ENCODE measurements at regions not wholly inside any gene's neighbourhood (a gene's known extent, or its start where the extent isn't known, plus 50 kb on each side); places are given as distances from the start of the nearest gene placed in this dataset.

GRCh38 chr14:61891810-61892209 is 129.6 kb downstream of the SNAPC1 start:
- FAIRE-seq (no peak), DNase-seq (ENCODE audit: insufficient read length, low spot score) (peak; percentile 56)

GRCh38 chr14:61893371-61893940 is 131.2 kb downstream of the SNAPC1 start:
- DNase-seq (ENCODE audit: insufficient read length, low spot score) (no peak), FAIRE-seq (no peak)

GRCh38 chr14:61894452-61895077 is 132.3 kb downstream of the SNAPC1 start:
- FAIRE-seq (peak; percentile 99), DNase-seq (ENCODE audit: insufficient read length, low spot score) (peak; percentile 97)

GRCh38 chr14:61897300-61897699 is 135.1 kb downstream of the SNAPC1 start:
- no peak for DNase-seq (ENCODE audit: insufficient read length, low spot score)
- no peak for FAIRE-seq

- FAIRE-seq (peak; percentile 98), DNase-seq (ENCODE audit: insufficient read length, low spot score) (no peak)
Observed at GRCh38 chr14:61898568-61898967, 136.3 kb downstream of the SNAPC1 start.

DNA sequence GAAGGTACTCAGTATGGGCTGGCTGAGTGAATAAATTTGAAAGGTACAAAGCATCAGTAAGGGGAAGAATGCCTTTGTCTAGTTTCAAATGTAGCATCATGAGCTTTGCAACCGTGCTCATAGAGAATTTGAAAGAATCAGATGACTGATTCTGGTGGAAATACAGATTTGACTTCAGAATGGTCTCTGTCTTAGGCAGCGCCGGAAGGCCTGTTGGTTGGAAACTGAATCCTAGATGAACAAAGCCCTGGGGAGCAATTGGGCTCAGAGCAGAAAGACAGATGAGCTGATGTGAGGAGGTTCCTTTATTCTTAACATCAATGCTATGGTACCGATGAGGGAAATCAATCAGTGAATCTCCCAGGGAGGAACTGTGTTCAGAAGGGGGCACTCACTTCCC is 137.3 kb downstream of the SNAPC1 start:
- FAIRE-seq (no peak), DNase-seq (ENCODE audit: insufficient read length, low spot score) (no peak)

DNA sequence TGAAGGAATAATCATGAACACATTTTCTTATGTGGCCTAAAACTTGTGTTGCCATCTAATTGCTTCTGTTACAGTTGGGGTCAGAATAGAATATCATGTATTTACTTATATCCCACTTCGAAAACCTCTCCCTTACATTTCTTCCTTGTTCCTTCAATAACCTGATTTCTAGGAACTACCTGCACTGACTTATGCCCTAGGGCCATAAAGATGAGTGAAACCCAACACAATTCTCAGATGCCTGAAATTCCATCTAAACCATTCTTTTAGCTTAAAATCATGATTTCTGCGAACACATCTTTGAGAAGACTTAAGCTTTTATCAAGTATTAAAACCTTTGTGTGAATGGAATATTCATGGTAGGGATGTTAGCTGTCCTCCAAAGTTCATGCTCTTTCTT is 142.7 kb downstream of the SNAPC1 start:
- no peak for FAIRE-seq
- DNase-seq (ENCODE audit: insufficient read length, low spot score), result no peak

DNA sequence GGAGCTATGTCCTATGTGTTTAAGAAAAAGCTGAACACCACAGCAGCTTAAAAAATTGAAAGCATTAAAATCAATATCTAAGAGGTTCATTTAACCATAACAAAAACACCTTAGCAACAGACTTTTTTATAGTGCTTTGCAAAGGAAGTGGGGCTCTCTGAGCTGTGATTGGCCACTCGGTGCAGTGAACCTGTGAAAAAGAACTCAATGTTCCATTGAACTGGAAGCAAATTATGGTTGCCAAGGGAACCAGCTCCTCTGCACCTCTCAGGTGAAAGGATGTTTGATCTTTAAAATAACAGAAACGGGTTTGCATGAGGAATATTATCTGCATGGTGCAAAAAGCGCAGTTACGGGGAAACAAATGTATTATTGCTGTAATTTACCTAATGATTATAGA is 149.4 kb downstream of the SNAPC1 start:
- DNase-seq (ENCODE audit: insufficient read length, low spot score) (no peak), FAIRE-seq (no peak)

- FAIRE-seq, result no peak
Observed at GRCh38 chr14:61918998-61919397, 156.8 kb downstream of the SNAPC1 start.

GRCh38 chr14:61923348-61923747 is 161.1 kb downstream of the SNAPC1 start:
- FAIRE-seq (no peak), DNase-seq (ENCODE audit: insufficient read length, low spot score) (peak; percentile 59)

More at GRCh38 chr14:61918998-61919397, 156.8 kb downstream of the SNAPC1 start:
- no peak for DNase-seq (ENCODE audit: insufficient read length, low spot score)

DNA sequence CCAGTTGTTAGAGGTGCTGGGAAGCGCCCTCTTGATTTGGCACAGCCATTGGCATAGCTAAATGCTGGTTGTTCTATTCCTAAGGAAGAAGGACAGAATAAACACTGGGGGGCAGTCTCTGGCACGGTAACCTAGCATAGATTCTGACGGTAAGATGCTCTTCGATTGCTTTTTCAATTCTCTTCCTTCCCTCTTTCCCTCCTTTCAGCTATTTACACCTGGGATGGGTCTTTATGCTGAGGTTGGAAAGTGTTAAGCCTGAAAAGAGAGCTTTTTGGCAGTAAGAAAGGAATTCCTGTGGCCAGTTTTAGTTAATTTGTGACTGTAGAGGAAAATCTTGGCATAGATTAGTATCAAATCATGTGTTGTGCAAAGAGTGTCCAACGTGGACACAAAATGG is 162.8 kb downstream of the SNAPC1 start:
- DNase-seq (ENCODE audit: insufficient read length, low spot score), result peak; percentile 75
- peak; percentile 100 for FAIRE-seq

GRCh38 chr14:61925732-61926435 is 163.7 kb downstream of the SNAPC1 start:
- no peak for DNase-seq (ENCODE audit: insufficient read length, low spot score)
- no peak for FAIRE-seq

DNA sequence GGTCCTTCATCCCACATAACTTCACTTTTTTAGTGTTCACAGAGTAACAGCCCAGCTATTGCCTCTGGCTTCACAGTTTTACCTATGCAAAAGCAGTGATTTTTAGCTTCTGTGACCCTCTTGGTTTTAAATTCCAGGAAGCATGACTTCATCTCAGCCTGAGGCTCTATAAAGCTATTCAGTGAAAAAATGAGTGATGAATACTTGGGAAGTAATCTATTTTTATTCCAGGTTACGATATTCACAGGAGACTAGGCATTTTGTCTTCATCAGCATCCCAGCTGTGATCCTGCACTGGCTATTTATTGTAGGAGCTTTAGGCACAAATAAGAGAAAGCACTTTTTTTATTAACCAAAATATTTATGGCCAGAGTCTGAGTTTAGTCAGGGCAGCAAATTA is 164.8 kb downstream of the SNAPC1 start:
- FAIRE-seq (peak; percentile 99), DNase-seq (ENCODE audit: insufficient read length, low spot score) (peak; percentile 86)

- DNase-seq (ENCODE audit: insufficient read length, low spot score) (peak; percentile 82), FAIRE-seq (no peak)
Observed at GRCh38 chr14:61927520-61927919, 165.3 kb downstream of the SNAPC1 start.

- no peak for DNase-seq (ENCODE audit: insufficient read length, low spot score)
- FAIRE-seq, result no peak
Observed at GRCh38 chr14:61928300-61928699, 166.1 kb downstream of the SNAPC1 start.

- FAIRE-seq (no peak), DNase-seq (ENCODE audit: insufficient read length, low spot score) (no peak)
Observed at GRCh38 chr14:61928701-61929100, 166.5 kb downstream of the SNAPC1 start.

- DNase-seq (ENCODE audit: insufficient read length, low spot score) (no peak), FAIRE-seq (no peak)
Observed at GRCh38 chr14:61929651-61930050, 167.4 kb downstream of the SNAPC1 start.

DNA sequence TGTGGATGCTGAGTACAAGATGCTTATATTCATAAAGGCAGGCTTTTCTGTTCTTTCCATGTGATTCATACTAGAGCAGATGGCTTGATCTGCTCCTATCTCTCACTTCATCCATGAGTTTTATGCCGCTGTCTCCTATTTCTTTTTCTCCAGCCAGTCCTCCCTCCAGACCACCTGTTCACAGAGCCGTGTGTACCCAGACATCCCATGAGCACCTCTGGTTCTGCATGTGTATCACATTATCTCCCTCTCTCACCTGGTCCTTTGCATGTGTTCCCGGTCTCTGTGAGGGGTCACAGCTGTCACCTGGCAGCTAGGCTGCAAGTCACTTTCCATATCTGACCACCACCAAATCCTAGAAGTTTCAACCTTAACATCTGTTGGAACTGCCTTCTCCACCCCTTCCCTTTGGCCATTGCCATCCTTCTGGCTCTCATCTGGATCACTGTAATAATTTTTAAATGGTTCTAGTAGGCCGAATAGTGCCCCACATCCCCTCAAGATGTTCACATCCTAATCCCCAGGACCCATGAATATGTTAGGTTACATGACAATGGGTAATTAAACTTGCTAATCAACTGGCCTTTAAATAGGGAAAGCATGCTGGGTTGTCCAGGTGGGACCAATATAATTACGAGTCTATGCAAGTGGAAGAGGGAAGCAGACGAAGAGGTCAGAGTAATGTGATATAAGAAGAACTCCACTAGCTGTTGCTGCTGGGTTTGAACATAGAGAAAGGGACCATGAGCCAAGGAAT is 168.1 kb downstream of the SNAPC1 start:
- no peak for FAIRE-seq
- no peak for DNase-seq (ENCODE audit: insufficient read length, low spot score)

DNA sequence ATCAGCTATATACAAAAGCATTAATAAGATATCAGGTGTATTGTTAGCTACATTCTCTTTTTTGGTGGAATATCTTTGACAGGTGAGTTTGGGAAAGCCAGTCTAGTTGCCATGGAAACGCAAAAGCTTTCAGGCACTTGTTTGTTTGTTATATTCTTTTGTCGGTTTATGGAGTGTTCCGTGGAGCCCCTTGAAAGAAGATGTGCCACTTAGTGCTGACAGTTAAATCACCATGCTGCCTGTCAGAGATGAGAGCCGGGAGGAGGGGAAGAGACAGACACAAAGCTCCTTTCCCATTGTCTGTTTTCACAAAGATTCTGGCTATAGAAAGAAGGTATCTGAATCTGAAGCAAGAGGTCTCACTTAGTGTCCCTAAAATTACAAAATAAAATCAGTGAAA is 170.8 kb downstream of the SNAPC1 start:
- no peak for FAIRE-seq

GRCh38 chr14:61934385-61934784 is 172.2 kb downstream of the SNAPC1 start:
- FAIRE-seq, result peak; percentile 100
- peak; percentile 98 for DNase-seq (ENCODE audit: insufficient read length, low spot score)

More for the DNA sequence above, 170.8 kb downstream of the SNAPC1 start:
- no peak for DNase-seq (ENCODE audit: insufficient read length, low spot score)

- no peak for DNase-seq (ENCODE audit: insufficient read length, low spot score)
- no peak for FAIRE-seq
Observed at GRCh38 chr14:61939776-61940175, 177.6 kb downstream of the SNAPC1 start.
